H1 (cell line): ENCODE measurements at regions not wholly inside any gene's neighbourhood (a gene's known extent, or its start where the extent isn't known, plus 50 kb on each side); places are given as distances from the start of the nearest gene placed in this dataset.

Source experiments
- CHD2 ChIP-seq: IDR thresholded peaks from 2 replicates; pipeline ENCODE4 v1.6.1; 2012; ENCODE audit warnings: low read length, improper control_type of control experiment
- CREB1 ChIP-seq: IDR thresholded peaks from 2 replicates; pipeline ENCODE4 v1.6.1; 2012; ENCODE audit warnings: inconsistent platforms
- E2F6 ChIP-seq: IDR thresholded peaks from 2 replicates; pipeline ENCODE4 v1.6.1; 2012; ENCODE audit warnings: inconsistent platforms
- GABPA ChIP-seq: IDR thresholded peaks from 2 replicates; pipeline ENCODE4 v1.6.1; 2011; ENCODE audit warnings: mild to moderate bottlenecking, low read length, moderate library complexity, borderline replicate concordance; ENCODE audit not compliant: insufficient read depth
- GTF2F1 ChIP-seq: IDR thresholded peaks from 2 replicates; pipeline ENCODE4 v1.6.1; 2012; ENCODE audit warnings: low read depth, low read length, improper control_type of control experiment, borderline replicate concordance
- HDAC6 ChIP-seq: IDR thresholded peaks from one replicate; pipeline ENCODE4 v1.7.1; 2012; ENCODE audit warnings: low read depth, mild to moderate bottlenecking, inconsistent platforms, low read length, moderate library complexity
- RAD21 ChIP-seq, 2 experiments: IDR thresholded peaks in 1 of 2; conservative IDR thresholded peaks in 1 of 2; 2 replicates each; pipeline ENCODE4 v1.6.1; 2011; ENCODE audit warnings: low read depth in 2 of 2, low read length in 2 of 2, improper control_type of control experiment in 1 of 2, inconsistent platforms in 1 of 2, mild to moderate bottlenecking in 1 of 2, moderate library complexity in 1 of 2
- RFX5 ChIP-seq: IDR thresholded peaks from 2 replicates; pipeline ENCODE4 v1.6.1; 2011; ENCODE audit warnings: low read depth, low read length, improper control_type of control experiment, borderline replicate concordance
- SAP30 ChIP-seq: fragments of 300-600 bp; sonication (generic); IDR thresholded peaks from 2 replicates; pipeline ENCODE4 v1.7.1; 2012; ENCODE audit warnings: low read length, moderate library complexity, mild to moderate bottlenecking, inconsistent platforms; ENCODE audit not compliant: insufficient read depth, insufficient replicate concordance
- SIN3A ChIP-seq, 2 experiments: IDR thresholded peaks in 1 of 2; conservative IDR thresholded peaks in 1 of 2; 2 replicates each; pipeline ENCODE4 v1.6.1; 2011 to 2012; ENCODE audit warnings: low read length in 2 of 2, improper control_type of control experiment in 1 of 2, low read depth in 1 of 2, mild to moderate bottlenecking in 1 of 2
- SIRT6 ChIP-seq: IDR thresholded peaks from one replicate; pipeline ENCODE4 v1.7.1; 2012; ENCODE audit warnings: low read length, inconsistent platforms
- SIX5 ChIP-seq: IDR thresholded peaks from 2 replicates; pipeline ENCODE4 v1.6.1; 2011; ENCODE audit warnings: mild to moderate bottlenecking, low read depth, low read length
- SUZ12 ChIP-seq: fragments of 200-600 bp; sonication (generic); IDR thresholded peaks from 2 replicates; pipeline ENCODE4 v1.6.1; 2012; ENCODE audit warnings: mild to moderate bottlenecking, inconsistent platforms, low read length, moderate library complexity, mixed read lengths
- TBP ChIP-seq: IDR thresholded peaks from 2 replicates; pipeline ENCODE4 v1.6.1; 2011; ENCODE audit warnings: low read depth, low read length, improper control_type of control experiment

DNA sequence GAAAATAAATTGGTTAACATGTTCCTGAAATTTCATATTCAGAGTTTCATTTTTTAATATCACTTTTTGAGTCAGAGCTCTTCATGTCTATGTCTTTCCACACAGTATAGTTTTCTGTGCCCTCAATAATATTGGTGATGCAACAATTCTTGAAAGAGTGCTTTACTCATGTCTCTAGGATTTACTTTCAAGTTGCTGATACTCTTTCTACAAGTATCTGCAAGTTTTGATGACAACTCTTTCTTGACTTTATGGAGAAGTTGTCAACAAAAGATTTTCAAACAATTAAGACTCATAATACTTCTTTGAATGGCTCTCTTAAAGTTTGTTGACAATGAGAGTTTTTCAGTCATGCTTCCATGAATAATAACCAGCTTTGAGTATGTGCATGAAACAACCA, 561.7 kb downstream of the DIAPH3 start (continued):
- TF ChIP-seq SIN3A (conservative IDR thresholded peaks at IDR 0.05 in 1 of 2, IDR thresholded peaks at IDR 0.05 in 1 of 2; ENCODE audit: low read depth in 1 of 2, low read length in 2 of 2) (no peak), CREB1 (no peak), E2F6 (no peak), SUZ12 (no peak), HDAC6 (no peak), SAP30 (no peak), GABPA (no peak), GTF2F1 (no peak), SIRT6 (no peak), TBP (no peak), CHD2 (no peak), SIX5 (no peak), RFX5 (no peak), RAD21 (IDR thresholded peaks at IDR 0.05 in 1 of 2, conservative IDR thresholded peaks at IDR 0.05 in 1 of 2; ENCODE audit: low read depth in 2 of 2, low read length in 2 of 2) (no peak)
